PC-9 (cell line): ENCODE measurements at regions not wholly inside any gene's neighbourhood (a gene's known extent, or its start where the extent isn't known, plus 50 kb on each side); places are given as distances from the start of the nearest gene placed in this dataset.

Experiments used
- BruUV-seq: library from RNA; stranded (reverse); fragments of 400-500 nt; replicated peaks from 2 replicates; lab custom pipeline; 2021; lab: Mats Ljungman, UMichigan
- CTCF ChIA-PET: fragments of 300-600 bp; sonication (Branson Sonifier 250); formaldehyde crosslinking; loops from one replicate; lab custom pipeline; 2022; ENCODE audit warnings: antibody characterized with exemption; lab: Charles Lee
- POLR2A ChIA-PET: fragments of 300-600 bp; sonication (Branson Sonifier 250); formaldehyde crosslinking; loops from one replicate; lab custom pipeline; 2022; ENCODE audit warnings: antibody characterized with exemption; ENCODE audit not compliant: unreplicated experiment; lab: Charles Lee
- DNase-seq, 2 experiments: peaks; one replicate each; pipeline versions ENCODE4 v3.0.0 to v3.0.0-alpha.2; 2015 to 2022; ENCODE audit warnings: mixed read lengths in 1 of 2
- H2AFZ ChIP-seq: fragments of 200-600 bp; sonication (generic); 2 replicates; pipeline ENCODE4 v1.8.1; 2017; ENCODE audit warnings: antibody characterized with exemption
- H3F3A ChIP-seq: fragments of 200-600 bp; sonication (generic); 2 replicates; pipeline ENCODE4 v1.8.1; 2017; ENCODE audit warnings: antibody characterized with exemption, mild to moderate bottlenecking, low read depth; ENCODE audit not compliant: insufficient read depth
- H3K27ac ChIP-seq: fragments of 200-600 bp; sonication (generic); 2 replicates; pipeline ENCODE4 v1.6.1; 2016; ENCODE audit warnings: mixed run types
- H3K27me3 ChIP-seq: fragments of 200-600 bp; sonication (generic); 2 replicates; pipeline ENCODE4 v1.6.1; 2016; ENCODE audit warnings: low read depth, mixed run types; ENCODE audit not compliant: insufficient read depth
- H3K36me3 ChIP-seq: fragments of 200-600 bp; sonication (generic); 2 replicates; pipeline ENCODE4 v1.6.1; 2016; ENCODE audit warnings: low read depth, mixed run types
- H3K4me1 ChIP-seq: fragments of 200-600 bp; sonication (generic); replicated peaks from 2 replicates; pipeline ENCODE4 v1.6.1; 2016; ENCODE audit warnings: mixed run types; ENCODE audit not compliant: insufficient read depth
- H3K4me2 ChIP-seq: fragments of 200-600 bp; sonication (generic); 2 replicates; pipeline ENCODE4 v1.6.1; 2017; ENCODE audit warnings: mixed run types
- H3K4me3 ChIP-seq: fragments of 200-600 bp; sonication (generic); 2 replicates; pipeline ENCODE4 v1.6.1; 2016; ENCODE audit warnings: mixed run types
- H3K79me2 ChIP-seq: fragments of 200-600 bp; sonication (generic); 2 replicates; pipeline ENCODE4 v1.6.1; 2017; ENCODE audit warnings: low read depth, mixed run types
- H3K9me2 ChIP-seq: fragments of 200-600 bp; sonication (generic); 2 replicates; pipeline ENCODE4 v1.8.1; 2017; ENCODE audit warnings: mild to moderate bottlenecking; ENCODE audit not compliant: insufficient read depth
- H3K9me3 ChIP-seq: fragments of 200-600 bp; sonication (generic); 2 replicates; pipeline ENCODE4 v1.8.1; 2016; ENCODE audit warnings: low read depth; ENCODE audit not compliant: insufficient read depth
- H4K20me1 ChIP-seq: fragments of 200-600 bp; sonication (generic); 2 replicates; pipeline ENCODE4 v1.8.1; 2017; ENCODE audit not compliant: insufficient read depth
- CTCF ChIP-seq: fragments of 200-600 bp; sonication (generic); conservative IDR thresholded peaks from 2 replicates; pipeline ENCODE4 v1.6.1; 2017; ENCODE audit warnings: mixed run types, antibody characterized with exemption, mild to moderate bottlenecking, moderate library complexity
- EZH2 ChIP-seq: fragments of 200-600 bp; sonication (generic); IDR thresholded peaks from 2 replicates; pipeline ENCODE4 v1.8.0; 2017; ENCODE audit warnings: antibody characterized with exemption, low read depth
- intact Hi-C: fragments of 100-400 bp; cut with micrococcal nuclease; formaldehyde crosslinking; loops from one replicate; pipeline ENCODE4 v1.10.0; 2022; ENCODE audit not compliant: unreplicated experiment

- no peak overlapping the region for H3K4me2 ChIP-seq
- H4K20me1 ChIP-seq = no peaks in the 10 kb centered on the region
- intact Hi-C loops = loop anchor here (10.0 kb wide), 1 partner anchor 351 kb away; no protein-coding TSS in a partner anchor
- no TSS peak for BruUV-seq
- H3K27ac ChIP-seq = no peak overlapping the region
- DNase-seq = no peak
- no peaks in the 10 kb centered on the region for H3K79me2 ChIP-seq
- H3K27me3 ChIP-seq = no peaks in the 10 kb centered on the region
- no peaks in the 10 kb centered on the region for H3K9me2 ChIP-seq
- no peaks in the 10 kb centered on the region for H3K9me3 ChIP-seq
- no peaks in the 10 kb centered on the region for H3F3A ChIP-seq
- CTCF ChIA-PET = no interaction called here
- H3K4me3 ChIP-seq = no peak overlapping the region
- H2AFZ ChIP-seq = no peak overlapping the region
- POLR2A ChIA-PET = no interaction called here
- no peaks in the 10 kb centered on the region for H3K4me1 ChIP-seq
- no peaks in the 10 kb centered on the region for H3K36me3 ChIP-seq
- TF ChIP-seq EZH2 (no peak), CTCF (no peak)
Observed at GRCh38 chr4:74535512-74535911, 90.6 kb downstream of the AREG start.

- intact Hi-C loops = loop anchor here (2.0 to 10.0 kb wide), 2 partner anchors 86 to 352 kb away; no protein-coding TSS in a partner anchor
- H4K20me1 ChIP-seq = no peaks in the 10 kb centered on the region
- POLR2A ChIA-PET = no interaction called here
- H3K4me1 ChIP-seq = no peaks in the 10 kb centered on the region
- no peak overlapping the region for H3K4me2 ChIP-seq
- no peak overlapping the region for H3K4me3 ChIP-seq
- CTCF ChIA-PET = no interaction called here
- no peak overlapping the region for H3K27ac ChIP-seq
- no peaks in the 10 kb centered on the region for H3K9me2 ChIP-seq
- DNase-seq = no peak
- H3K79me2 ChIP-seq = no peaks in the 10 kb centered on the region
- no peaks in the 10 kb centered on the region for H3K9me3 ChIP-seq
- TF ChIP-seq EZH2 = no peak
- no peak for TF ChIP-seq CTCF
- no peak overlapping the region for H2AFZ ChIP-seq
- no peaks in the 10 kb centered on the region for H3F3A ChIP-seq
- no TSS peak for BruUV-seq
- H3K36me3 ChIP-seq = no peaks in the 10 kb centered on the region
- no peaks in the 10 kb centered on the region for H3K27me3 ChIP-seq
Observed at GRCh38 chr4:74536557-74536956, 91.6 kb downstream of the AREG start.

- H3K79me2 ChIP-seq = no peaks in the 10 kb centered on the region
- DNase-seq = no peak
- no peak for TF ChIP-seq CTCF
- no peak for TF ChIP-seq EZH2
- H3K4me2 ChIP-seq = no peak overlapping the region
- H3K27me3 ChIP-seq = no peaks in the 10 kb centered on the region
- H3K4me3 ChIP-seq = no peak overlapping the region
- H3K4me1 ChIP-seq = no peaks in the 10 kb centered on the region
- ChIA-PET POLR2A (no interaction called here), CTCF (interaction anchor here (0.7 kb wide), 1 partner anchor 128 kb away, joined by 5 read pairs; no protein-coding TSS in a partner anchor)
- H2AFZ ChIP-seq = no peak overlapping the region
- no peaks in the 10 kb centered on the region for H3K9me3 ChIP-seq
- H3K9me2 ChIP-seq = no peaks in the 10 kb centered on the region
- no TSS peak for BruUV-seq
- H3F3A ChIP-seq = no peaks in the 10 kb centered on the region
- intact Hi-C loops = loop anchor here (2.0 to 10.0 kb wide), 2 partner anchors 85 to 353 kb away; no protein-coding TSS in a partner anchor
- H3K27ac ChIP-seq = no peak overlapping the region
- H4K20me1 ChIP-seq = no peaks in the 10 kb centered on the region
- H3K36me3 ChIP-seq = no peaks in the 10 kb centered on the region
Observed at GRCh38 chr4:74537459-74537858, 92.5 kb downstream of the AREG start.
